GM12878 (cell line): ENCODE measurements at regions not wholly inside any gene's neighbourhood (a gene's known extent, or its start where the extent isn't known, plus 50 kb on each side); places are given as distances from the start of the nearest gene placed in this dataset.

Experiments used
- ATAC-seq: fragments of 200-7000 bp; cut with Tn5 transposase; 3 replicates; pipeline ENCODE4 v1.9.1; 2020; ENCODE audit warnings: mild to moderate bottlenecking, moderate library complexity
- BruUV-seq: library from RNA; stranded (reverse); fragments of 400-500 nt; replicated peaks from 2 replicates; lab custom pipeline; 2021; lab: Mats Ljungman, UMichigan
- CTCF ChIA-PET: fragments of 300-600 bp; sonication (Branson Sonifier 250); formaldehyde crosslinking; extraction: SDS; loops from one replicate; lab custom pipeline; 2021; ENCODE audit warnings: inconsistent platforms; lab: Yijun Ruan, JAX
- POLR2A ChIA-PET: fragments of 350-600 bp; formaldehyde crosslinking; extraction: SDS; loops from one replicate; lab custom pipeline; 2021; ENCODE audit warnings: inconsistent platforms; lab: Charles Lee
- RAD21 ChIA-PET: fragments of 300-600 bp; sonication (Branson Sonifier 250); formaldehyde crosslinking; loops from one replicate; lab custom pipeline; 2023; ENCODE audit warnings: antibody characterized with exemption; ENCODE audit not compliant: unreplicated experiment; lab: Charles Lee
- SMC1A ChIA-PET: fragments of 300-600 bp; sonication (Branson Sonifier 250); formaldehyde crosslinking; loops from one replicate; lab custom pipeline; 2023; ENCODE audit not compliant: unreplicated experiment, uncharacterized antibody; lab: Charles Lee
- DNase-seq: peaks from one replicate; pipeline ENCODE4 v3.0.0-alpha.2; 2011; ENCODE audit warnings: low read depth, low spot score
- FAIRE-seq: peaks from 3 replicates; lab custom pipeline; 2011; peaks lifted over from hg19 to GRCh38; lab: Jason Lieb, UNC
- H2AFZ ChIP-seq: 2 replicates; pipeline ENCODE4 v1.6.0; 2011; ENCODE audit warnings: low read depth, low read length, control low read depth; ENCODE audit not compliant: control insufficient read depth
- H3K27ac ChIP-seq: 2 replicates; pipeline ENCODE4 v1.5.1; 2011; ENCODE audit warnings: control low read depth; ENCODE audit not compliant: control insufficient read depth, insufficient read depth
- H3K27me3 ChIP-seq, 2 experiments: replicated peaks in 1 of 2; 2 replicates each; pipeline versions ENCODE4 v1.6.0 to v1.6.1; 2011; ENCODE audit warnings: low read length in 1 of 2; ENCODE audit not compliant: control insufficient read depth in 2 of 2, insufficient read depth in 2 of 2
- H3K36me3 ChIP-seq, 2 experiments: 2 replicates each; pipeline ENCODE4 v1.5.1; 2011; ENCODE audit warnings: low read length in 1 of 2; ENCODE audit not compliant: control insufficient read depth in 2 of 2, insufficient read depth in 2 of 2
- H3K4me1 ChIP-seq: 2 replicates; pipeline ENCODE4 v1.6.1; 2011; ENCODE audit warnings: mild to moderate bottlenecking, low read length, moderate library complexity, mixed read lengths; ENCODE audit not compliant: control insufficient read depth, insufficient read depth
- H3K4me2 ChIP-seq: 2 replicates; pipeline ENCODE4 v1.6.0; 2011; ENCODE audit warnings: control low read depth; ENCODE audit not compliant: control insufficient read depth, insufficient read depth
- H3K4me3 ChIP-seq: fragments of 200-600 bp; sonication (generic); 2 replicates; pipeline ENCODE4 v1.5.1; 2016
- H3K79me2 ChIP-seq: 2 replicates; pipeline ENCODE4 v1.6.0; 2011; ENCODE audit warnings: low read length; ENCODE audit not compliant: control insufficient read depth, insufficient read depth
- H3K9ac ChIP-seq: 2 replicates; pipeline ENCODE4 v1.8.0; 2011; ENCODE audit warnings: low read length, control low read depth, mixed read lengths; ENCODE audit not compliant: control insufficient read depth, insufficient read depth
- H3K9me3 ChIP-seq: replicated peaks from 3 replicates; pipeline ENCODE4 v1.5.1; 2011; ENCODE audit warnings: mild to moderate bottlenecking, low read length; ENCODE audit not compliant: control insufficient read depth, insufficient read depth
- H4K20me1 ChIP-seq: 2 replicates; pipeline ENCODE4 v1.6.0; 2011; ENCODE audit not compliant: control insufficient read depth, insufficient read depth
- CBX5 ChIP-seq: sonication (generic); IDR thresholded peaks from 2 replicates; pipeline ENCODE4 v1.6.1; 2016; ENCODE audit warnings: low read depth, moderate library complexity, mild to moderate bottlenecking, inconsistent platforms
- EED ChIP-seq: sonication (generic); IDR thresholded peaks from 2 replicates; pipeline ENCODE4 v1.6.1; 2016; ENCODE audit warnings: antibody characterized with exemption, low read depth
- POLR2A ChIP-seq: IDR thresholded peaks from 2 replicates; pipeline ENCODE4 v1.6.1; 2011; ENCODE audit warnings: low read depth, mild to moderate bottlenecking, low read length
- POLR2AphosphoS2 ChIP-seq: IDR thresholded peaks from 2 replicates; pipeline ENCODE4 v1.6.1; 2011; ENCODE audit warnings: low read depth, mild to moderate bottlenecking, low read length, improper control_type of control experiment, moderate library complexity
- RB1 ChIP-seq: fragments of 450-650 bp; formaldehyde crosslinking; IDR thresholded peaks from 2 replicates; pipeline ENCODE4 v1.6.1; 2017; ENCODE audit warnings: mild to moderate bottlenecking, borderline replicate concordance
- RELB ChIP-seq: fragments of 450-650 bp; IDR thresholded peaks from 2 replicates; pipeline ENCODE4 v1.6.1; 2017; ENCODE audit warnings: low read depth, mild to moderate bottlenecking, moderate library complexity
- SKIL ChIP-seq: fragments of 450-650 bp; IDR thresholded peaks from 2 replicates; pipeline ENCODE4 v1.6.1; 2017; ENCODE audit warnings: mild to moderate bottlenecking, low read depth, inconsistent platforms; ENCODE audit not compliant: poor library complexity, severe bottlenecking
- SREBF2 ChIP-seq: IDR thresholded peaks from 2 replicates; pipeline ENCODE4 v1.6.1; 2012; ENCODE audit warnings: mild to moderate bottlenecking, low read length
- STAT1 ChIP-seq: fragments of 450-650 bp; conservative IDR thresholded peaks from 2 replicates; pipeline ENCODE4 v1.6.1; 2014; ENCODE audit warnings: antibody characterized with exemption, mild to moderate bottlenecking
- ZZZ3 ChIP-seq: IDR thresholded peaks from 2 replicates; pipeline ENCODE4 v1.6.1; 2011; ENCODE audit warnings: low read depth; ENCODE audit not compliant: control insufficient read depth, insufficient read length
- WGBS: methylation state at CpG from one replicate; pipeline ENCODE4 v1.1.6; 2016; ENCODE audit warnings: low lambda C conversion rate; ENCODE audit not compliant: insufficient replicate concordance, insufficient coverage; ENCODE audit errors: missing lambda C conversion rate; 5-methylcytosine and 5-hydroxymethylcytosine counted together
- in situ Hi-C: fragments of 300-500 bp; cut with MboI; formaldehyde crosslinking; loops from 9 replicates; pipeline ENCODE4 v1.14.3; 2018; ENCODE audit warnings: mixed read lengths
- intact Hi-C: fragments of 100-400 bp; cut with micrococcal nuclease; formaldehyde crosslinking; loops from one replicate; pipeline ENCODE4 v1.14.2; 2022; ENCODE audit not compliant: unreplicated experiment

DNA sequence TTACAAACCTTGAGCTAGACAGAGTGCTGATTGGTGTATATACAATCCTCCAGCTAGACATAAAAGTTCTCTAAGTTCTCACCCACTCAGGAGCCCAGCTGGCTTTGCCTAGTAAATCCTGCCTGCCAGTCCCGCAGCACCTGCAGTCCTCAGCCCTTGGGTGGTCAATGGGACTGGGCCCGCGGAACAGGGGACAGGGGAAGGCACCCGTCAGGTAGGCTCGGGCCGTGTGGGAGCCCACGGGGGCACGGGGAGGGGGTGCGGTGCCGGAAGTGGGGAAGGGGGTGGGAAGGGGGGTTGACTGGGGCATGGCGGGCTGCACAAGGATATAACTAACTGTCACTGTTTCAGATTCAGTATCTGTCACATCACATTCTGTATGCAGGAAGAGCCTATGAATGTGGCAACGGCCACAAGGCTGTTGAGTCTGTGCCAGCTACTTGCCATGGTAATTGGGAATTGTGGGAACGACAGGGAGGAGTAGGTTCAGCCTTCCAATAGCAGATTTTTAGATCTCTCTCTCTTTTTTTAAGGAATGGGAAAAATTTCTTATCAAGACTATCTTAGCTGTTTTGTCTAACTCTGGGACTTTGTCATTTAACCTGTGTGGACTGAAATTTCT lies 205.1 kb upstream of the PLPP4 start:
- BruUV-seq: no TSS peak
- CTCF ChIA-PET: interaction anchor here (1.9 kb wide), 1 partner anchor 30 kb away, joined by 9 read pairs; no protein-coding TSS in a partner anchor

More for the DNA sequence above, 205.1 kb upstream of the PLPP4 start:
- ChIA-PET POLR2A (no interaction called here), RAD21 (no interaction called here), SMC1A (no interaction called here)
- H3K27me3 ChIP-seq: no peaks in the 10 kb centered on the region
- H3K9ac ChIP-seq: no peak overlapping the region
- no peak overlapping the region for H2AFZ ChIP-seq
- in situ Hi-C loops: no loop called here
- H3K79me2 ChIP-seq: no peaks in the 10 kb centered on the region
- FAIRE-seq: no peak
- no peaks in the 10 kb centered on the region for H3K9me3 ChIP-seq
- H3K36me3 ChIP-seq: no peaks in the 10 kb centered on the region
- H3K4me3 ChIP-seq: no peak overlapping the region
- TF ChIP-seq POLR2A: no peak
- TF ChIP-seq SREBF2: no peak
- TF ChIP-seq STAT1: no peak
- TF ChIP-seq SKIL: no peak
- no peak for TF ChIP-seq POLR2AphosphoS2
- TF ChIP-seq CBX5: no peak
- TF ChIP-seq RELB: no peak
- no peak for TF ChIP-seq RB1
- TF ChIP-seq EED: no peak
- no peak for TF ChIP-seq ZZZ3
- no peak overlapping the region for H3K4me2 ChIP-seq
- DNase-seq: no peak
- no peaks in the 10 kb centered on the region for H4K20me1 ChIP-seq
- H3K4me1 ChIP-seq: no peaks in the 10 kb centered on the region
- H3K27ac ChIP-seq: no peak overlapping the region
- ATAC-seq: no peak
- 25% methylated on average over 5 of the region's 13 CpGs for WGBS
- intact Hi-C loops: no loop called here
